ENCODE measurements at regions not wholly inside any gene's neighbourhood (a gene's known extent, or its start where the extent isn't known, plus 50 kb on each side); places are given as distances from the start of the nearest gene placed in this dataset.

GRCh38 chr9:13358128-13358527 is 78.6 kb upstream of the MPDZ start:
- TF ChIP-seq CTCF (IDR thresholded peaks at IDR 0.05) (no peak), POLR2A (IDR thresholded peaks at IDR 0.05) (no peak)

Data from thyroid gland (tissue), 4 donors.